NB4 (cell line): ENCODE measurements at regions not wholly inside any gene's neighbourhood (a gene's known extent, or its start where the extent isn't known, plus 50 kb on each side); places are given as distances from the start of the nearest gene placed in this dataset.

Experiments
- DNase-seq: peaks from one replicate; pipeline ENCODE4 v3.0.0; 2010; ENCODE audit warnings: low read depth
- H3K4me3 ChIP-seq: one replicate; pipeline ENCODE4 v1.5.1; 2011; ENCODE audit warnings: mild to moderate bottlenecking, low read depth, low read length, moderate library complexity
- CTCF ChIP-seq: IDR thresholded peaks from one replicate; pipeline ENCODE4 v1.5.1; 2012; ENCODE audit warnings: low read depth, low read length
- MYC ChIP-seq: IDR thresholded peaks from 2 replicates; pipeline ENCODE4 v1.6.1; 2011; ENCODE audit warnings: low read depth, low read length
- POLR2A ChIP-seq: IDR thresholded peaks from 2 replicates; pipeline ENCODE4 v1.6.1; 2011; ENCODE audit warnings: mild to moderate bottlenecking; ENCODE audit not compliant: insufficient read length; ENCODE audit errors: extremely low read depth
- TF ChIP-seq, protein P1 (sequence below): IDR thresholded peaks from 2 replicates; pipeline ENCODE4 v1.6.1; 2011; ENCODE audit warnings: low read depth, low read length

DNA sequence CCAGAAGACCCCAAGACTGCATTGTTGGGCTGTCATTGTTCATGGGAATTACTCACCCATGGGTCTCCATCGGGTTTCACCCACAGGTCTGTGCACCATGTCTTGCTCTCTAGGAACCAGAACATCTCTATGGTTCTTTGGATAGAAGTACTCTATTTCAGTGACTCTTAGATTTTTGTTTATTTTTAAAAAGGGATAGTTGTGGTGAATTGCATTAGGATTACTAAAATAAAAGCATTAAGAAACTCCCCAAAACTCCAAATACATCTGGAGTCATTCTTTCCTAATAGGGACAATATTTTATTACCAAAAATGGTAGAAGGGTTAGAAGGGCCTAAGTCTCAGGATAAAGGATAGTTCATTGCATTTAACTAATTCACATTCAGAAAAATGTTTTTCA is 166.9 kb upstream of the TNFAIP3 start:
- no peak overlapping the region for H3K4me3 ChIP-seq
- TF ChIP-seq CTCF: no peak
- no peak for TF ChIP-seq POLR2A
- no peak for TF ChIP-seq MYC
- TF ChIP-seq, protein P1, sequence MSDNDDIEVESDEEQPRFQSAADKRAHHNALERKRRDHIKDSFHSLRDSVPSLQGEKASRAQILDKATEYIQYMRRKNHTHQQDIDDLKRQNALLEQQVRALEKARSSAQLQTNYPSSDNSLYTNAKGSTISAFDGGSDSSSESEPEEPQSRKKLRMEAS: no peak
- DNase-seq: no peak

GRCh38 chr6:137700751-137701477 is 166.1 kb upstream of the TNFAIP3 start:
- no peak overlapping the region for H3K4me3 ChIP-seq
- TF ChIP-seq MYC: no peak
- no peak for TF ChIP-seq POLR2A
- no peak for TF ChIP-seq CTCF
- TF ChIP-seq, protein P1: no peak
- no peak for DNase-seq

GRCh38 chr6:137701942-137702341 is 165.1 kb upstream of the TNFAIP3 start:
- DNase-seq: no peak
- no peak for TF ChIP-seq MYC
- TF ChIP-seq POLR2A: no peak
- TF ChIP-seq, protein P1: no peak
- no peak for TF ChIP-seq CTCF

GRCh38 chr6:137702791-137703424 is 164.2 kb upstream of the TNFAIP3 start:
- H3K4me3 ChIP-seq: no peak overlapping the region
- no peak for DNase-seq
- TF ChIP-seq CTCF: no peak
- TF ChIP-seq MYC: no peak
- TF ChIP-seq POLR2A: no peak
- TF ChIP-seq, protein P1: no peak

More at GRCh38 chr6:137701942-137702341, 165.1 kb upstream of the TNFAIP3 start:
- H3K4me3 ChIP-seq: no peak overlapping the region

GRCh38 chr6:137704802-137705159 is 162.3 kb upstream of the TNFAIP3 start:
- DNase-seq: no peak
- TF ChIP-seq CTCF: no peak
- TF ChIP-seq MYC: no peak
- TF ChIP-seq POLR2A: no peak
- TF ChIP-seq, protein P1: no peak
- no peak overlapping the region for H3K4me3 ChIP-seq
